ENCODE measurements at regions not wholly inside any gene's neighbourhood (a gene's known extent, or its start where the extent isn't known, plus 50 kb on each side); places are given as distances from the start of the nearest gene placed in this dataset.
"Not testable (repeated sequence)": the region's sequence is repeated elsewhere in the genome, so short reads cannot be mapped to it uniquely, and the experiment has no call there.

GRCh38 chr21:5106767-5107464 is 5414.5 kb upstream of the TPTE start:
- H3K9me3 ChIP-seq (replicated peaks in 1 of 3); H3K4me1 ChIP-seq (replicated peaks in 1 of 2); H3K4me3 ChIP-seq; H3K27me3 ChIP-seq; intact Hi-C loops (cut with DNase I); H3K36me3 ChIP-seq (replicated peaks in 1 of 2): not testable (repeated sequence)
- peak in 1 of 7 donors; percentile 14 for DNase-seq
- 60 to 75% methylated on average over 4 of the region's 23 CpGs; no CpG with 5 or more reads in 2 of the 4 donors for WGBS, 4 donors
- H3K27ac ChIP-seq, result peak overlapping the region in 1 of 5 donors; percentile 78

DNA sequence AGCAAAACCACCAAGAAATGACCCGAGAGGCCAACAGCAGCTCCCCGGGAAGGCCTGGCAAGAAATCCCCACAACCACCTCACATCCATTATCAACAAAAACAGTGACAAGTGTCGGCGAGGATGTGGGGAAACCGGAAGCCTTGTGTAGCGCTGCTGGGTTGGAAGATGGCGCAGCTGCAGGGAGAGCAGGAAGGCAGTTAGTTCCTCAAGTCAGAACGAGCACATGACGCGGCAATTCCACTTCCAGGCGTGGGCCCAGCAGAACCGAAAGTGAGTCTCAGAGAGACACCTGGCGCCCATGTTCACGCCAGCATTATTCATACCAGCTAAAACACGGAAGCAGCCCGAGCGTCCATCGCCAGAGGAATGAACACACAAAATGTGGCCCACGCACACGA is 5413.7 kb upstream of the TPTE start:
- H3K9me3 ChIP-seq (replicated peaks in 1 of 3); H3K27ac ChIP-seq; intact Hi-C loops (cut with DNase I); H3K27me3 ChIP-seq; H3K36me3 ChIP-seq (replicated peaks in 1 of 2); H3K4me3 ChIP-seq; H3K4me1 ChIP-seq (replicated peaks in 1 of 2); DNase-seq: not testable (repeated sequence)
- WGBS, 4 donors, result no CpG with 5 or more reads among the region's 20 CpGs

- DNase-seq, result peak in 1 of 7 donors; percentile 15
Measured at GRCh38 chr21:5108048-5108775, 5413.2 kb upstream of the TPTE start.

GRCh38 chr21:5111197-5111596 is 5410.2 kb upstream of the TPTE start:
- 92 to 100% methylated on average over 1 to 5 of the region's 10 CpGs; no CpG with 5 or more reads in 2 of the 4 donors for WGBS, 4 donors
- H3K9me3 ChIP-seq (replicated peaks in 1 of 3); intact Hi-C loops (cut with DNase I); H3K36me3 ChIP-seq (replicated peaks in 1 of 2); H3K27me3 ChIP-seq; H3K4me1 ChIP-seq (replicated peaks in 1 of 2); H3K27ac ChIP-seq; H3K4me3 ChIP-seq: not testable (repeated sequence)
- peak in 2 of 7 donors; percentile 9 to 12 for DNase-seq

More at GRCh38 chr21:5108048-5108775, 5413.2 kb upstream of the TPTE start:
- H3K36me3 ChIP-seq (replicated peaks in 1 of 2); H3K4me1 ChIP-seq (replicated peaks in 1 of 2); H3K9me3 ChIP-seq (replicated peaks in 1 of 3); H3K27me3 ChIP-seq; H3K27ac ChIP-seq; intact Hi-C loops (cut with DNase I); H3K4me3 ChIP-seq: not testable (repeated sequence)
- WGBS, 4 donors, result 44 to 56% methylated on average over 2 to 5 of the region's 19 CpGs; no CpG with 5 or more reads in 2 of the 4 donors

DNA sequence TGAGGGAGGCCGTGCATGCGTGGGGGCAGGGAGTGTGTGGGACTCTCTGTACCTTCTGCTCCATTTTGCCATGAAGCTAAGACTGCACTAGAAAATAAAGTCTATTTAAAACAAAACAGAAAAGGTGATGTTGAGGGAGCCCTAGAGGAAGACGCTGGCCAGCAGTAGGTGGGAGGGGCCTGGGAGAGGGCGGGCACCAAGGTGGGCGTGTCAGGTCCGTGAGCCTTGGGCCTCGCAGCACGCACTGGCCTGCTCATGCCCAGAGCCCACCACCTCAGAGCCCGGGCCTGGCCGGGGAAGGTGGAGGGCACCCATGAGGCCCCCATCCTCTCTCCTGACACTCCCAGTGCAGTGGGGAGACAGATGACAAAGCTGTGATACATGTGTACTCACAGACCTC is 5408.3 kb upstream of the TPTE start:
- intact Hi-C loops (cut with DNase I); H3K27ac ChIP-seq; H3K36me3 ChIP-seq (replicated peaks in 1 of 2); H3K4me3 ChIP-seq; H3K4me1 ChIP-seq (replicated peaks in 1 of 2); H3K27me3 ChIP-seq; DNase-seq; H3K9me3 ChIP-seq (replicated peaks in 1 of 3): not testable (repeated sequence)
- WGBS, 4 donors, result no CpG with 5 or more reads among the region's 10 CpGs

DNA sequence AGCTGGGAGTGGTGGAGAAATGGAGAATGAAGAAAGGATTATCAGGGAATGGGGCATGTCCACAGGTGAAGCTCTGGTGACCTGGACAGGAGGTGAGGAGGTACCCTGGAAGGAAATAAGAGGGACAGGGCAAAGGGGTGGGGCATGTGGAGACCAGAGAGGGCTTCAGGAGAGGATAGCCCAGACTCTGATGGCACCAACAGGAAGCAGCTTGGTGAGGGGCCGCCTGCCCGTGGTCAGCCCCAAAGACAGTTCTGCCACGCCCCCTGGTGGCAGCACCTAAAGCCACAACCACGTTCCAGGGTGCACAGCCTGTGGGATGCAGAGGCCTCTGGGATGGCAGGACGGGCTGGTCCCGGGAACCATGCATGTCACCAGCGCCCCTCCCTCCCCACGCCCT is 5406.9 kb upstream of the TPTE start:
- no CpG with 5 or more reads among the region's 8 CpGs for WGBS, 4 donors
- H3K4me1 ChIP-seq (replicated peaks in 1 of 2); H3K9me3 ChIP-seq (replicated peaks in 1 of 3); H3K27me3 ChIP-seq; intact Hi-C loops (cut with DNase I); H3K4me3 ChIP-seq; H3K36me3 ChIP-seq (replicated peaks in 1 of 2); H3K27ac ChIP-seq: not testable (repeated sequence)
- TF ChIP-seq, protein P1, sequence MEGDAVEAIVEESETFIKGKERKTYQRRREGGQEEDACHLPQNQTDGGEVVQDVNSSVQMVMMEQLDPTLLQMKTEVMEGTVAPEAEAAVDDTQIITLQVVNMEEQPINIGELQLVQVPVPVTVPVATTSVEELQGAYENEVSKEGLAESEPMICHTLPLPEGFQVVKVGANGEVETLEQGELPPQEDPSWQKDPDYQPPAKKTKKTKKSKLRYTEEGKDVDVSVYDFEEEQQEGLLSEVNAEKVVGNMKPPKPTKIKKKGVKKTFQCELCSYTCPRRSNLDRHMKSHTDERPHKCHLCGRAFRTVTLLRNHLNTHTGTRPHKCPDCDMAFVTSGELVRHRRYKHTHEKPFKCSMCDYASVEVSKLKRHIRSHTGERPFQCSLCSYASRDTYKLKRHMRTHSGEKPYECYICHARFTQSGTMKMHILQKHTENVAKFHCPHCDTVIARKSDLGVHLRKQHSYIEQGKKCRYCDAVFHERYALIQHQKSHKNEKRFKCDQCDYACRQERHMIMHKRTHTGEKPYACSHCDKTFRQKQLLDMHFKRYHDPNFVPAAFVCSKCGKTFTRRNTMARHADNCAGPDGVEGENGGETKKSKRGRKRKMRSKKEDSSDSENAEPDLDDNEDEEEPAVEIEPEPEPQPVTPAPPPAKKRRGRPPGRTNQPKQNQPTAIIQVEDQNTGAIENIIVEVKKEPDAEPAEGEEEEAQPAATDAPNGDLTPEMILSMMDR (IDR thresholded peaks at IDR 0.05), result peak in 1 of 6 experiments; percentile 20
- DNase-seq, result peak in 1 of 7 donors; percentile 12

DNA sequence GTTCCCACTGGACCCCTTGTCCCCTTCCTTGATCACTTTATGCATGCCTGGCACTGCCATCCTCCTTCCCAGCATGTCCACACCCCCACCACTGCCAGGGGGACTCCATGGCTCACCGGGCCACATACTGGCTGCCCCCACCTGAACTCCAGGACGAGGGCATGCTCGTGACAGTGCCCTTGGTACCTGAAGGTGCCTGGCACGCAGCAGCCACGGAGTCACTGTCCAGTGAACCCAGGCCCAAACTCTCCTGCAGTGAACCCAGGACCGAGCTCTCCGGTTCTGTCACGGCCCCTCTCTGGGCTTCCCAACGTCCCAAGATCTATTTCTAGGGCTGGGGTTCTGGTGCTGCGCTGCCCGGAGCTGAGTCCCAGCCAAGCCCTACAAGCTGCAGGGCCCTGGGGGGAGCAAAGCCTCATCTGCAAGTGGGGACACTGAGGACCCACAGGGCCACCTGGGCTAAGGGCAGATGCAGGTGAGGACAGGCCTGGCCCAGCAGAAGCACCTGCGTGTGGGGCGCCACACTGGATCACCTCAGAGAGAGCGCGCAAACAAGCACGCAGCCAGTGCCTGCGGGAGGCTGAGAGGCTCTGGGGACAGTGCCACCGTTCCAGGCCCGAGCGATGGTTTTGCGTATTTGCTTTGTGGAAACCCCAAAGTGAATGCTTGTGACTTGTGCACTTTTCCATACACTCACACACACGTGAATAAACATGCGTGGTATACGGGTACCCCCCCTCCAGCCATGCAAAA is 5406.3 kb upstream of the TPTE start:
- H3K36me3 ChIP-seq (replicated peaks in 1 of 2); H3K9me3 ChIP-seq (replicated peaks in 1 of 3): not testable (repeated sequence)
- peak in 3 of 7 donors; percentile 10 to 16 (median 15) for DNase-seq

GRCh38 chr21:5115646-5116343 is 5405.6 kb upstream of the TPTE start:
- DNase-seq, result peak in 2 of 7 donors; percentile 14 to 16
- H3K27me3 ChIP-seq; intact Hi-C loops (cut with DNase I); H3K4me1 ChIP-seq (replicated peaks in 1 of 2); H3K27ac ChIP-seq; H3K4me3 ChIP-seq; H3K36me3 ChIP-seq (replicated peaks in 1 of 2); H3K9me3 ChIP-seq (replicated peaks in 1 of 3): not testable (repeated sequence)
- WGBS, 4 donors, result 55 to 59% methylated on average over 10 to 18 of the region's 24 CpGs; no CpG with 5 or more reads in 2 of the 4 donors

More for the DNA sequence above, 5406.3 kb upstream of the TPTE start:
- H3K4me3 ChIP-seq; H3K27ac ChIP-seq; H3K4me1 ChIP-seq (replicated peaks in 1 of 2); intact Hi-C loops (cut with DNase I); H3K27me3 ChIP-seq: not testable (repeated sequence)
- WGBS, 4 donors, result 70% methylated on average over 17 to 18 of the region's 24 CpGs; no CpG with 5 or more reads in 2 of the 4 donors

- DNase-seq; H3K27ac ChIP-seq; H3K9me3 ChIP-seq (replicated peaks in 1 of 3); H3K4me1 ChIP-seq (replicated peaks in 1 of 2); H3K4me3 ChIP-seq; H3K27me3 ChIP-seq; intact Hi-C loops (cut with DNase I); H3K36me3 ChIP-seq (replicated peaks in 1 of 2): not testable (repeated sequence)
- WGBS, 4 donors, result 61% methylated on average over 2 of the region's 19 CpGs; no CpG with 5 or more reads in 3 of the 4 donors
Measured at GRCh38 chr21:5116344-5117123, 5404.8 kb upstream of the TPTE start.
